ENCODE measurements at regions not wholly inside any gene's neighbourhood (a gene's known extent, or its start where the extent isn't known, plus 50 kb on each side); places are given as distances from the start of the nearest gene placed in this dataset.

GRCh38 chr18:68455229-68455603, 259.7 kb downstream of the TMX3 start:
- no peak for DNase-seq (ENCODE audit: low read depth)
- H3K4me3 ChIP-seq (ENCODE audit: control insufficient read depth, low read depth, low read length): no peak overlapping the region
- no peak for TF ChIP-seq CTCF (conservative IDR thresholded peaks at IDR 0.05; ENCODE audit: control insufficient read depth, insufficient read depth, low read depth, low read length)

DNA sequence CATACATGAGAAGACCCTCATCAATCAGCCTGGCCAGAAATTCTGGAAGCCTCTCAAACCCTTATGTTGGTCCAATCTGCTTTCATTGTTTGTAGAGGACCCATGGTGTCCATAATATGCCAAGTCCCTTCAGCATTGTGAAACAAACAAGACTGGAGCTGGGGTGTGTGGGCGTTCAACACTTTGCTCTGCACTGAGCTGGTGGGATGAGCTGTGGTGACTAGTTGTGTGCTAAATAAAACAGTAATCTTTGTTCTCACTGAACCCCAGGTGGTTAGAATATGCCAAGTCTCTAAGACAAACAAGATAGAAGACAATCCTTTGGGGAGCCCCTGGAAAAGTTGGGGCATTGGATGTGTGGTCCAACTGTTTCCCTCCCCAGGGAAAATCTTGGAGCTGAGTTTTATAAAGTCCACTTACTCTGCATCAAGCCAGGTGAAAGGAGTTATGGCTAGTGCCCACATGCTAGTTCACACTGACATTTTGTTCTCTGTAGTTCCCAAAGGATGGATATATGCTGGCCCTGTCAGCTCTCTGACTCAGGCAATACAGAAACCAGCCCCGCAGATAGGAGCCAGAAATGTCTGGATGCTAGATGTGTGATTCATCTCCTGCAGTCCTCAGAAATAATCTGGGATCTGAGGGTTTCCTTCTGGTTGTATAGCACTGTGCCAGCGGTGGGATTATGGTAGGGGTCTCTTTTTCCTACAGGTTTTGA, 260.2 kb downstream of the TMX3 start:
- H3K4me3 ChIP-seq (ENCODE audit: control insufficient read depth, low read depth, low read length): no peak overlapping the region
- DNase-seq (ENCODE audit: low read depth): peak; percentile 90
- no peak for TF ChIP-seq CTCF (conservative IDR thresholded peaks at IDR 0.05; ENCODE audit: control insufficient read depth, insufficient read depth, low read depth, low read length)

- no peak overlapping the region for H3K4me3 ChIP-seq (ENCODE audit: control insufficient read depth, low read depth, low read length)
- DNase-seq (ENCODE audit: low read depth): peak; percentile 94
- TF ChIP-seq CTCF (conservative IDR thresholded peaks at IDR 0.05; ENCODE audit: control insufficient read depth, insufficient read depth, low read depth, low read length): no peak
Observed at GRCh38 chr18:68449292-68449691, 265.6 kb downstream of the TMX3 start.

DNA sequence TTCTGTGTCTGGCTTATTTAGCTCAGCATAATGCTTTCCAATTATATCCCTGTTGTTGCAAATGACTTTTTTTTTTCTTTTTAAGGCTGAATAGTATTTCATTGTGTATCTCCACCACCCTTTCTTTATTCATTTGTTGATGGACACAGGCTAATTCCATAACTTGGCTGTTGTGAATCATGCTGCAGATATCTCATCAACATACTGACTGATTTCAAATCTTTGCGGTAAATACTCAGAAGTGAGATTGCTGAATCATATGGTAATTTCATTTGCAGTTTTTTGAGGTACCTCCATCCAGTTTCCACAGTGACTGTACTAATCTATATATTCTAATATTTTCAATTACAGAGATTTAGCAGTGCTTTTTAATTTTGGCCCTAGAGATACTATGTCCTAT, 266.2 kb downstream of the TMX3 start:
- no peak overlapping the region for H3K4me3 ChIP-seq (ENCODE audit: control insufficient read depth, low read depth, low read length)
- TF ChIP-seq CTCF (conservative IDR thresholded peaks at IDR 0.05; ENCODE audit: control insufficient read depth, insufficient read depth, low read depth, low read length): no peak
- peak; percentile 83 for DNase-seq (ENCODE audit: low read depth)

DNA sequence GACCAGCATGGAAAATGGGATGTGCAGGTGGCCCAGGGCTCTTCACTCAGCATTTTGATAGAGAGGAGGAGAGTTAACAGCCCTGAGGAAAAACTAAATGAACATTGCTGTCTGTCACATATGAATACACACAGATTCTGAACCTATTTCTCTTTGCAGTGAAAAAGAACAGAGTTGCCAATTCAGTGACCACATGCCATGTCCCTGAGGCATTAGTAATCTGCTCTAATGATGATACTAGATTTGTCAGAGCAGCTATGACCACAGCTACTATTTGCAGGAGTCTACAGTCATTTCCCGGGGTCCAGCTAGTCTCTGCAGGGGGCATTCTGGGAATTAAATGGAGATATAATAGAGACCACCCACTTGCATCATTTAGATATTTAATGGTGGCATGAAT, 267.6 kb downstream of the TMX3 start:
- H3K4me3 ChIP-seq (ENCODE audit: control insufficient read depth, low read depth, low read length): no peak overlapping the region
- TF ChIP-seq CTCF (conservative IDR thresholded peaks at IDR 0.05; ENCODE audit: control insufficient read depth, insufficient read depth, low read depth, low read length): no peak
- peak; percentile 77 for DNase-seq (ENCODE audit: low read depth)

- no peak for DNase-seq (ENCODE audit: low read depth)
- no peak overlapping the region for H3K4me3 ChIP-seq (ENCODE audit: control insufficient read depth, low read depth, low read length)
- no peak for TF ChIP-seq CTCF (conservative IDR thresholded peaks at IDR 0.05; ENCODE audit: control insufficient read depth, insufficient read depth, low read depth, low read length)
Observed at GRCh38 chr18:68445668-68446426, 269.1 kb downstream of the TMX3 start.
